SK-N-MC (cell line): ENCODE measurements at regions not wholly inside any gene's neighbourhood (a gene's known extent, or its start where the extent isn't known, plus 50 kb on each side); places are given as distances from the start of the nearest gene placed in this dataset.
"Not testable (repeated sequence)": the region's sequence is repeated elsewhere in the genome, so short reads cannot be mapped to it uniquely, and the experiment has no call there.

Source experiments
- DNase-seq: peaks from one replicate; pipeline ENCODE4 v3.0.0-alpha.2; 2011; ENCODE audit warnings: low read depth, low spot score
- H3K27ac ChIP-seq: fragments of 200-600 bp; sonication (generic); 2 replicates; pipeline ENCODE4 v1.5.1; 2016; ENCODE audit warnings: mixed run types
- H3K36me3 ChIP-seq: fragments of 200-600 bp; sonication (generic); 2 replicates; pipeline ENCODE4 v1.6.1; 2017; ENCODE audit warnings: antibody characterized with exemption, low read length, mixed read lengths; ENCODE audit not compliant: insufficient read depth
- H3K4me3 ChIP-seq: fragments of 200-600 bp; sonication (generic); 2 replicates; pipeline ENCODE4 v1.5.1; 2016
- H3K9ac ChIP-seq: fragments of 200-600 bp; sonication (generic); 2 replicates; pipeline ENCODE4 v1.8.0; 2017; ENCODE audit warnings: mixed run types, mixed read lengths; ENCODE audit not compliant: insufficient read length
- H3K9me3 ChIP-seq: fragments of 200-600 bp; sonication (generic); 2 replicates; pipeline ENCODE4 v1.6.1; 2017; ENCODE audit warnings: low read depth, mild to moderate bottlenecking, antibody characterized with exemption, low read length, moderate library complexity, mixed read lengths
- EZH2 ChIP-seq: fragments of 200-600 bp; sonication (generic); IDR thresholded peaks from one replicate; pipeline ENCODE4 v1.6.1; 2017; ENCODE audit warnings: antibody characterized with exemption
- FOXP2 ChIP-seq: optimal IDR thresholded peaks from 2 replicates; pipeline ENCODE3; 2011; ENCODE audit warnings: mild to moderate bottlenecking, moderate library complexity; ENCODE audit not compliant: insufficient read depth; ENCODE audit errors: extremely low read length, control extremely low read depth
- POLR2AphosphoS5 ChIP-seq: IDR thresholded peaks from 2 replicates; pipeline ENCODE4 v1.6.1; 2012; ENCODE audit warnings: mild to moderate bottlenecking, low read depth, low read length, borderline replicate concordance

DNA sequence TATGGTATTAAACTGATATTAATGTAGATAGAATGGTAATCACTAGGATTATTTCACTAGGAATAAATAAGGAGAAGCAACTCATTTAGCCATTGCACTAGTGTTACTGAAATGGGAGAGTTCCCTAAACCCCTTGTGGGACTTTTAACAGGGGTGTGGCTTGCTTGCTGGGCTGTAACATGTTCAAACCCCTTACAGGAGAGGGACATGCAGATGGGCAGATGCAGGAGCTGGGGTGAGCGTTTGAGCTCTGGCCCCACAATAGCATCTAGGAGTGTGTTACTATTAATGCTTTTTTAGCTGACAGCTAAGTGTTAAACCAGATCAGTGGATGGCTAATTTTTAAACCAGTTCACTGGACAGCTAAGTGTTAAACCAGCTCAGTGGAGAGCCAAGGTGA is 89.3 kb upstream of the ST8SIA4 start:
- no peak overlapping the region for H3K27ac ChIP-seq
- no peak overlapping the region for H3K9ac ChIP-seq
- no peak overlapping the region for H3K4me3 ChIP-seq
- no peak for TF ChIP-seq FOXP2
- no peak for TF ChIP-seq EZH2
- TF ChIP-seq POLR2AphosphoS5: no peak
- H3K9me3 ChIP-seq: no peaks in the 10 kb centered on the region
- H3K36me3 ChIP-seq: no peaks in the 10 kb centered on the region
- no peak for DNase-seq

DNA sequence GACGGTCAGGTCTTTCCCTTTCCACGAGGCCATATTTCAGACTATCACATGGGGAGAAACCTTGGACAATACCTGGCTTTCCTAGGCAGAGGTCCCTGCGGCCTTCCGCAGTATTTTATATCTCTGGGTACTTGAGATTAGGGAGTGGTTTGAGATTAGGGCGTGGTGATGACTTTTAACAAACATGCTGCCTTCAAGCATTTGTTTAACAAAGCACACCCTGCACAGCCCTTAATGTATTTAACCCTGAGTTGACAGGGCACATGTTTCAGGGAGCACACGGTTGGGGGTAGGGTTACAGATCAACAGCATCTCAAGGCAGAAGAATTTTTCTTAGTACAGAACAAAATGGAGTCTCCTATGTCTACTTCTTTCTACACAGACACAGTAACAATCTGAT is 80.5 kb upstream of the ST8SIA4 start:
- not testable (repeated sequence) for H3K36me3 ChIP-seq, H3K9ac ChIP-seq, H3K9me3 ChIP-seq, H3K27ac ChIP-seq, DNase-seq, H3K4me3 ChIP-seq

DNA sequence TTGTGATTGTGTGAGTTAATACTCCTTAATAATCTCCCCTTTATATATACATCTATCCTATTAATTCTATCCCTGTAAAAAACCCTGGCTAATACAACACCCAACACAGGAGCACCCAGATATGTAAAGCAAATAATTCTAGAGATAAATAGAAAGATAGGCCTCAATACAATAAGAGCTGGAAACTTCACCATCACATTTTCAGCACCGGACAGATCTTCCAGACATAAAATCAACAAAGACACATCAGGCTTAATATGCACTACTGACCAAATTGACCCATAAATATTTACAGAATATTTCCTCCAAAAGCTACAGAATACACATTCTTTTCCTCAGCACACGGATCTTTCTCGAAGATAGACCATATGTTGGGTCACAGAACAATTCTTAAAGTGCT is 71.0 kb upstream of the ST8SIA4 start:
- Histone ChIP-seq H3K9me3 (no peaks in the 10 kb centered on the region), H3K36me3 (no peaks in the 10 kb centered on the region), H3K27ac (no peak overlapping the region), H3K4me3 (no peak overlapping the region), H3K9ac (no peak overlapping the region)
- TF ChIP-seq EZH2 (no peak), POLR2AphosphoS5 (no peak), FOXP2 (no peak)
- no peak for DNase-seq

DNA sequence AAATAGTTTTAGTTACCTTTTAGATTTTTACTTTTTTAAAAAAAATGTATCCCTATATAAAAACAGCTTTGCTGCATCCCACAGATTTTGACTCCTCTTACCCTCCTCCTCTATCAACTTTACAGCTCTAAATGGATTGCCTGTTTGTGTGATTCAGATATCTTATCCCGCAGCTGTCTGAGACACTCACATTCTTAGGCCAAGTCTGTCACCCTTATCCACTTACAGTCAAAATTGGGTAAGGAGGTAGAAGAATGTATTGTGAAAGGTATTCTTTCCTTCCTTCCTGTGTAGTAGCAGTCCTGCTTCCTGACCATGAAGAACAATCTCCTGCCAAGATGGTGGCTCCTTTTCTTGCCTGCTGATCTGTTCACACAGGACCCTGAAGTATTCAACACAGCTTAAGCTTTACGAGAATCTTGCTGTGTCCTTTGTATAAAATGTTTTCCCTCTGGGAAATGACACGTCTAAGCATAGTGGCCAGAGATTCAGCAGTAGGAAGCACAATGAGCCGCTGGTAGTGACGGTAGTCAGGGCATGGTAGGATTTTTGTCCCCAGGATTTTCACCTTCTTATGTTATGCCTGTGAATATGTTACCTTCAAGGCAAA is 67.7 kb upstream of the ST8SIA4 start:
- H3K36me3 ChIP-seq: no peaks in the 10 kb centered on the region
- no peak overlapping the region for H3K9ac ChIP-seq
- DNase-seq: no peak
- no peak for TF ChIP-seq FOXP2
- TF ChIP-seq EZH2: no peak
- TF ChIP-seq POLR2AphosphoS5: no peak
- no peak overlapping the region for H3K4me3 ChIP-seq
- no peaks in the 10 kb centered on the region for H3K9me3 ChIP-seq
- H3K27ac ChIP-seq: no peak overlapping the region

DNA sequence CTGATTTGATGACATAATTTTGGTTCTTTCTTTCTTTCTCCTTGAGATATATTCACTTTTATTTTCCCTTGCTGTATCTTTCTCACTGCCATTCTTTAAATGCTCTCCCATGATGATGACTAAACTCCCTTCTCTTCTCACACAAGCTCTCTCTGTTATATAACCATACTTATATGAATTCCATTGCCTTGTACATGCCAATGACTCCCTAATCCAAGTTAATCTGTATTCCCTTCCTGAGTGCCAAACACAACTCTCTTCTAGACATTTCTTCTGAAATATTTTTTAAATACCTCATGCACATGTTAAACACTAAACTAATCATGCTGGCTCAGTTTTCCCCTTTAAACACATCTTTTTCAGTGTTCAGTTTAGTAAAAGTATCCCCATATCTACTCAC is 62.2 kb upstream of the ST8SIA4 start:
- no peak overlapping the region for H3K9ac ChIP-seq
- no peaks in the 10 kb centered on the region for H3K9me3 ChIP-seq
- H3K36me3 ChIP-seq: no peaks in the 10 kb centered on the region
- DNase-seq: no peak
- TF ChIP-seq FOXP2 (no peak), EZH2 (no peak), POLR2AphosphoS5 (no peak)
- no peak overlapping the region for H3K27ac ChIP-seq
- no peak overlapping the region for H3K4me3 ChIP-seq
